HepG2 (cell line): ENCODE measurements at regions not wholly inside any gene's neighbourhood (a gene's known extent, or its start where the extent isn't known, plus 50 kb on each side); places are given as distances from the start of the nearest gene placed in this dataset.

ENCODE experiments used
- ADNP ChIP-seq: sonication (generic); formaldehyde crosslinking; IDR thresholded peaks from 2 replicates; pipeline ENCODE4 v1.4.0; 2020; ENCODE audit warnings: missing genetic modification reagents
- ESRRA ChIP-seq: sonication (generic); formaldehyde crosslinking; IDR thresholded peaks from 2 replicates; pipeline ENCODE4 v1.5.1; 2020; ENCODE audit warnings: mild to moderate bottlenecking, low read depth, missing genetic modification reagents
- FLYWCH1 ChIP-seq: sonication (generic); formaldehyde crosslinking; IDR thresholded peaks from 2 replicates; pipeline ENCODE4 v1.8.1; 2023; ENCODE audit warnings: mild to moderate bottlenecking, missing genetic modification reagents
- MED8 ChIP-seq: sonication (generic); formaldehyde crosslinking; IDR thresholded peaks from 2 replicates; pipeline ENCODE4 v1.8.1; 2023; ENCODE audit warnings: mild to moderate bottlenecking, missing genetic modification reagents; ENCODE audit not compliant: insufficient replicate concordance
- NR2F2 ChIP-seq: IDR thresholded peaks from 2 replicates; pipeline ENCODE4 v1.6.1; 2012; ENCODE audit warnings: low read depth, inconsistent platforms, borderline replicate concordance
- PAXIP1 ChIP-seq: sonication (generic); formaldehyde crosslinking; conservative IDR thresholded peaks from 2 replicates; pipeline ENCODE4 v1.4.0; 2020; ENCODE audit warnings: mild to moderate bottlenecking, missing genetic modification reagents, moderate library complexity
- RAD21 ChIP-seq: fragments of 450-650 bp; formaldehyde crosslinking; IDR thresholded peaks from 2 replicates; pipeline ENCODE4 v1.5.0; 2020; ENCODE audit warnings: mild to moderate bottlenecking
- REPIN1 ChIP-seq: sonication (generic); formaldehyde crosslinking; IDR thresholded peaks from 2 replicates; pipeline ENCODE4 v1.8.0; 2022; ENCODE audit warnings: missing genetic modification reagents, low read depth, mild to moderate bottlenecking, borderline replicate concordance
- RERE ChIP-seq: IDR thresholded peaks from 2 replicates; pipeline ENCODE4 v1.6.1; 2016; ENCODE audit warnings: low read depth, missing genetic modification reagents, missing compliant biosample characterization
- SATB2 ChIP-seq: sonication (generic); formaldehyde crosslinking; IDR thresholded peaks from 2 replicates; pipeline ENCODE4 v1.5.0; 2020; ENCODE audit warnings: missing genetic modification reagents
- SRSF1 ChIP-seq: fragments of 200-400 bp; formaldehyde crosslinking; optimal IDR thresholded peaks from 2 replicates; pipeline ENCODE3; 2017; ENCODE audit warnings: mild to moderate bottlenecking, low read depth, low read length, moderate library complexity
- TRIM22 ChIP-seq: fragments of 450-650 bp; IDR thresholded peaks from 2 replicates; pipeline ENCODE4 v1.6.1; 2017
- XRCC5 ChIP-seq: fragments of 200-400 bp; formaldehyde crosslinking; optimal IDR thresholded peaks from 2 replicates; pipeline ENCODE3; 2017; ENCODE audit warnings: mild to moderate bottlenecking, low read length
- ZMYM3 ChIP-seq: sonication (generic); formaldehyde crosslinking; IDR thresholded peaks from 2 replicates; pipeline ENCODE4 v1.5.1; 2020; ENCODE audit warnings: mild to moderate bottlenecking, missing genetic modification reagents
- ZMYM4 ChIP-seq: sonication (generic); formaldehyde crosslinking; IDR thresholded peaks from 2 replicates; pipeline ENCODE4 v1.8.1; 2023; ENCODE audit warnings: mild to moderate bottlenecking, missing genetic modification reagents
- ZNF550 ChIP-seq: sonication (generic); formaldehyde crosslinking; IDR thresholded peaks from 2 replicates; pipeline ENCODE4 v1.4.0; 2020; ENCODE audit warnings: mild to moderate bottlenecking, missing genetic modification reagents, borderline replicate concordance
- ZNF629 ChIP-seq: sonication (generic); formaldehyde crosslinking; conservative IDR thresholded peaks from 2 replicates; pipeline ENCODE4 v1.5.0; 2020; ENCODE audit warnings: missing genetic modification reagents
- ZNF644 ChIP-seq: IDR thresholded peaks from 2 replicates; pipeline ENCODE4 v1.6.1; 2016; ENCODE audit warnings: low read depth
- ZNF7 ChIP-seq: IDR thresholded peaks from 2 replicates; pipeline ENCODE4 v1.6.1; 2016; ENCODE audit warnings: missing biosample characterization, missing genetic modification reagents
- ZNF841 ChIP-seq: sonication (generic); formaldehyde crosslinking; IDR thresholded peaks from 2 replicates; pipeline ENCODE4 v1.8.1; 2023; ENCODE audit warnings: missing genetic modification reagents, borderline replicate concordance
- ZZZ3 ChIP-seq: sonication (generic); formaldehyde crosslinking; IDR thresholded peaks from 2 replicates; pipeline ENCODE4 v1.4.0; 2020; ENCODE audit warnings: missing genetic modification reagents, mild to moderate bottlenecking, borderline replicate concordance

- no peak for TF ChIP-seq TRIM22
- no peak for TF ChIP-seq SATB2 (CRISPR knock-in tag)
- TF ChIP-seq REPIN1 (CRISPR knock-in tag) = 0 out of 2 replicates have a peak, but pooled peaks have one; percentile 34
- no peak for TF ChIP-seq ZNF644 (CRISPR knock-in tag)
- TF ChIP-seq ZNF550 (CRISPR knock-in tag) = 0 out of 2 replicates have a peak, but pooled peaks have one; percentile 46
- peak; percentile 73; the same call in 1 of the 2 replicates for TF ChIP-seq ADNP (CRISPR knock-in tag)
- no peak for TF ChIP-seq XRCC5
- TF ChIP-seq ZZZ3 (CRISPR knock-in tag) = 0 out of 2 replicates have a peak, but pooled peaks have one; percentile 27
- 0 out of 2 replicates have a peak, but pooled peaks have one; percentile 56 for TF ChIP-seq ESRRA (CRISPR knock-in tag)
- peak; percentile 9; the same call in 1 of the 2 replicates for TF ChIP-seq ZMYM4
- no peak for TF ChIP-seq RERE
- no peak for TF ChIP-seq MED8
- TF ChIP-seq PAXIP1 (CRISPR knock-in tag) = no peak
- no peak for TF ChIP-seq RAD21 (CRISPR knock-in tag)
- no peak for TF ChIP-seq SRSF1
- TF ChIP-seq FLYWCH1 (CRISPR knock-in tag) = no peak
- TF ChIP-seq NR2F2 = no peak
- TF ChIP-seq ZNF7 = no peak
- TF ChIP-seq ZNF841 (CRISPR knock-in tag) = no peak
- TF ChIP-seq ZMYM3 (CRISPR knock-in tag) = peak; percentile 94
- peak; percentile 97 for TF ChIP-seq ZNF629
Measured at GRCh38 chr17:72427761-72428109, 306.9 kb downstream of the SOX9 start (continued).
